Activated B cell treated with CpG ODN at 0.5 μM for 24 hours (primary cell): ENCODE measurements at regions not wholly inside any gene's neighbourhood (a gene's known extent, or its start where the extent isn't known, plus 50 kb on each side); places are given as distances from the start of the nearest gene placed in this dataset.

Experiments
- ATAC-seq: fragments of 200-7000 bp; cut with Tn5 transposase; one replicate; pipeline ENCODE4 v1.10.0; 2021; ENCODE audit warnings: low read depth, mild to moderate bottlenecking, moderate library complexity
- CTCF ChIA-PET: fragments of 350-600 bp; sonication (Branson Sonifier 250); formaldehyde crosslinking; loops from one replicate; lab custom pipeline; 2021; ENCODE audit warnings: antibody characterized with exemption; lab: Charles Lee
- POLR2A ChIA-PET: fragments of 350-600 bp; sonication (Branson Sonifier 250); formaldehyde crosslinking; loops from one replicate; lab custom pipeline; 2021; ENCODE audit warnings: antibody characterized with exemption; lab: Charles Lee
- DNase-seq: peaks from one replicate; pipeline ENCODE4 v3.0.0; 2022
- H3K27ac Mint-ChIP-seq: one replicate; pipeline ENCODE4 v1.8.0; 2020; ENCODE audit warnings: mixed read lengths
- H3K27me3 Mint-ChIP-seq: one replicate; pipeline ENCODE4 v1.8.0; 2021; ENCODE audit warnings: mixed read lengths
- H3K36me3 Mint-ChIP-seq: one replicate; pipeline ENCODE4 v1.8.0; 2021; ENCODE audit warnings: low read depth, mixed read lengths
- H3K4me1 Mint-ChIP-seq: one replicate; pipeline ENCODE4 v1.8.0; 2021; ENCODE audit warnings: mixed read lengths
- H3K4me3 Mint-ChIP-seq: one replicate; pipeline ENCODE4 v1.8.0; 2020; ENCODE audit warnings: mild to moderate bottlenecking, mixed read lengths
- H3K9me3 Mint-ChIP-seq: one replicate; pipeline ENCODE4 v1.8.0; 2020; ENCODE audit warnings: mixed read lengths
- CTCF ChIP-seq: fragments of 200-600 bp; IDR thresholded peaks from one replicate; pipeline ENCODE4 v1.8.0; 2022; ENCODE audit warnings: antibody characterized with exemption, mild to moderate bottlenecking
- intact Hi-C: fragments of 100-400 bp; cut with micrococcal nuclease; formaldehyde crosslinking; loops from one replicate; pipeline ENCODE4 v1.15.1; 2024

DNA sequence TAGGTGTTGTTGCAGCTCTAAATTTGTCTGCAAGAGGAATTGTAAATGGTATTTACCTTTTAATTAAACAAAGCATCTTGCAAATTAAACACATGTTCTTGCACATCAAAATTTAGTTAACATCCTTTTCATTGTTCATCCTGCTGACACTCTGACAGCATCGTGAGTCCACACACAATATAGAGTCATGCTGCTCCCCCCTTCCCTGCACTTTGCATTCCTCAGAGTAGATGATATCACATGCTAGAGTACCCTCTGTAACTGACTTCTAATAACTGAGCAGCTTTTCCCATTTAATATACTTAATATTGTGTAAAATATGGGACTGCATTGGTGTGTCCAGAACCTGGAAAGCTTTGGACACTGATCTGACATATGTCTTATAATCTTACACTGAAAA is 138.8 kb upstream of the DPYD start:
- H3K36me3 Mint-ChIP-seq: no peaks in the 10 kb centered on the region
- H3K27me3 Mint-ChIP-seq: peaks cover 19% of the 10 kb centered on the region
- ChIA-PET POLR2A (no interaction called here), CTCF (no interaction called here)
- no peak overlapping the region for H3K27ac Mint-ChIP-seq
- H3K9me3 Mint-ChIP-seq: no peaks in the 10 kb centered on the region
- H3K4me3 Mint-ChIP-seq: no peak overlapping the region
- no peak for TF ChIP-seq CTCF
- intact Hi-C loops: no loop called here
- DNase-seq: no peak
- no peaks in the 10 kb centered on the region for H3K4me1 Mint-ChIP-seq
- ATAC-seq: no peak

- H3K27ac Mint-ChIP-seq: no peak overlapping the region
- H3K9me3 Mint-ChIP-seq: no peaks in the 10 kb centered on the region
- ATAC-seq (no peak), DNase-seq (no peak)
- H3K4me1 Mint-ChIP-seq: peaks cover 4% of the 10 kb centered on the region
- H3K27me3 Mint-ChIP-seq: peaks cover 24% of the 10 kb centered on the region
- no peaks in the 10 kb centered on the region for H3K36me3 Mint-ChIP-seq
- ChIA-PET CTCF (no interaction called here), POLR2A (no interaction called here)
- H3K4me3 Mint-ChIP-seq: no peak overlapping the region
- TF ChIP-seq CTCF: no peak
- intact Hi-C loops: no loop called here
Measured at GRCh38 chr1:98058676-98059075, 137.8 kb upstream of the DPYD start.

GRCh38 chr1:98057236-98057910 is 136.5 kb upstream of the DPYD start:
- Mint-ChIP-seq H3K36me3 (no peaks in the 10 kb centered on the region), H3K27me3 (peaks cover 34% of the 10 kb centered on the region), H3K9me3 (no peaks in the 10 kb centered on the region), H3K4me3 (no peak overlapping the region), H3K27ac (no peak overlapping the region), H3K4me1 (peaks cover 13% of the 10 kb centered on the region)
- TF ChIP-seq CTCF: no peak
- POLR2A ChIA-PET: no interaction called here
- intact Hi-C loops: no loop called here
- DNase-seq (no peak), ATAC-seq (no peak)
- CTCF ChIA-PET: no interaction called here

- ATAC-seq (no peak), DNase-seq (no peak)
- Mint-ChIP-seq H3K36me3 (no peaks in the 10 kb centered on the region), H3K27me3 (peaks cover 34% of the 10 kb centered on the region), H3K9me3 (no peaks in the 10 kb centered on the region), H3K27ac (no peak overlapping the region), H3K4me3 (no peak overlapping the region), H3K4me1 (peaks cover 13% of the 10 kb centered on the region)
- TF ChIP-seq CTCF: no peak
- POLR2A ChIA-PET: no interaction called here
- CTCF ChIA-PET: interaction anchor here (0.9 to 3.7 kb wide), 2 partner anchors 1087 to 1093 kb away, joined by 4 to 20 read pairs; no protein-coding TSS in a partner anchor
- intact Hi-C loops: no loop called here
Measured at GRCh38 chr1:98056781-98057180, 135.9 kb upstream of the DPYD start.

- ChIA-PET CTCF (interaction anchor here (3.7 kb wide), 1 partner anchor 1091 kb away, joined by 20 read pairs; no protein-coding TSS in a partner anchor), POLR2A (no interaction called here)
- no peak overlapping the region for H3K4me3 Mint-ChIP-seq
- peaks cover 13% of the 10 kb centered on the region for H3K4me1 Mint-ChIP-seq
- no peak for ATAC-seq
- intact Hi-C loops: no loop called here
- no peak for TF ChIP-seq CTCF
- no peak for DNase-seq
- no peaks in the 10 kb centered on the region for H3K36me3 Mint-ChIP-seq
- H3K27ac Mint-ChIP-seq: no peak overlapping the region
- no peaks in the 10 kb centered on the region for H3K9me3 Mint-ChIP-seq
- H3K27me3 Mint-ChIP-seq: peaks cover 38% of the 10 kb centered on the region
Measured at GRCh38 chr1:98055457-98055856, 134.6 kb upstream of the DPYD start.
